HEK293T (cell line): ENCODE measurements at regions not wholly inside any gene's neighbourhood (a gene's known extent, or its start where the extent isn't known, plus 50 kb on each side); places are given as distances from the start of the nearest gene placed in this dataset.

Source experiments
- ARNT ChIP-seq: fragments of 450-650 bp; IDR thresholded peaks from 2 replicates; pipeline ENCODE4 v1.6.1; 2017; ENCODE audit warnings: mild to moderate bottlenecking
- BHLHE40 ChIP-seq: fragments of 450-650 bp; IDR thresholded peaks from 2 replicates; pipeline ENCODE4 v1.6.1; 2016; ENCODE audit warnings: mild to moderate bottlenecking, moderate library complexity, borderline replicate concordance
- CTBP1 ChIP-seq: fragments of 450-650 bp; IDR thresholded peaks from 2 replicates; pipeline ENCODE4 v1.6.1; 2016; ENCODE audit warnings: borderline replicate concordance
- FOXA1 ChIP-seq: fragments of 450-650 bp; IDR thresholded peaks from 2 replicates; pipeline ENCODE4 v1.6.1; 2016; ENCODE audit warnings: mild to moderate bottlenecking
- FOXK2 ChIP-seq: fragments of 450-650 bp; IDR thresholded peaks from 2 replicates; pipeline ENCODE4 v1.6.1; 2016; ENCODE audit warnings: mild to moderate bottlenecking
- FOXM1 ChIP-seq: fragments of 450-650 bp; IDR thresholded peaks from 2 replicates; pipeline ENCODE4 v1.6.1; 2017; ENCODE audit warnings: mild to moderate bottlenecking, borderline replicate concordance
- SP1 ChIP-seq: fragments of 450-650 bp; IDR thresholded peaks from 2 replicates; pipeline ENCODE4 v1.6.1; 2017
- TARDBP ChIP-seq: fragments of 450-650 bp; IDR thresholded peaks from 2 replicates; pipeline ENCODE4 v1.6.1; 2016
- ZNF384 ChIP-seq: fragments of 450-650 bp; IDR thresholded peaks from 2 replicates; pipeline ENCODE4 v1.6.1; 2016

- TF ChIP-seq SP1 (no peak), BHLHE40 (no peak), ZNF384 (no peak), TARDBP (no peak), FOXM1 (no peak), FOXA1 (no peak), FOXK2 (no peak), ARNT (no peak), CTBP1 (no peak)
Observed at GRCh38 chr3:184506561-184506991, 55.0 kb upstream of the EPHB3 start.
